A549 (cell line): ENCODE measurements at regions not wholly inside any gene's neighbourhood (a gene's known extent, or its start where the extent isn't known, plus 50 kb on each side); places are given as distances from the start of the nearest gene placed in this dataset.

ENCODE experiments used
- BHLHE40 ChIP-seq: IDR thresholded peaks from 2 replicates; pipeline ENCODE4 v1.6.1; 2012; ENCODE audit warnings: low read depth, low read length, inconsistent platforms
- CHD2 ChIP-seq: fragments of 150-350 bp; IDR thresholded peaks from 2 replicates; pipeline ENCODE4 v1.6.1; 2014; ENCODE audit warnings: low read length; ENCODE audit not compliant: partially characterized antibody
- EP300 ChIP-seq, 2 experiments: fragments of >200 bp; sonication (Bioruptor Twin); formaldehyde crosslinking; IDR thresholded peaks; 2 replicates in 1 of 2; 3 replicates in 1 of 2; pipeline ENCODE4 v1.6.1; 2016 to 2017
- ESRRA ChIP-seq: fragments of 150-350 bp; IDR thresholded peaks from 2 replicates; pipeline ENCODE4 v1.6.1; 2014; ENCODE audit warnings: mild to moderate bottlenecking, low read length, borderline replicate concordance
- MAZ ChIP-seq: fragments of 150-350 bp; IDR thresholded peaks from 2 replicates; pipeline ENCODE4 v1.6.1; 2014; ENCODE audit warnings: antibody characterized with exemption, low read depth, low read length, borderline replicate concordance
- MYC ChIP-seq: IDR thresholded peaks from 2 replicates; pipeline ENCODE4 v1.6.1; 2012; ENCODE audit warnings: mild to moderate bottlenecking, inconsistent platforms, low read length, improper control_type of control experiment, borderline replicate concordance
- POLR2A ChIP-seq: IDR thresholded peaks from 2 replicates; pipeline ENCODE4 v1.6.1; 2012; ENCODE audit warnings: mild to moderate bottlenecking, low read length
- POLR2AphosphoS2 ChIP-seq: conservative IDR thresholded peaks from 2 replicates; pipeline ENCODE4 v1.6.1; 2012; ENCODE audit warnings: low read length, improper control_type of control experiment, inconsistent platforms
- RFX5 ChIP-seq: fragments of 450-650 bp; IDR thresholded peaks from 2 replicates; pipeline ENCODE4 v1.7.1; 2014; ENCODE audit warnings: antibody characterized with exemption, mild to moderate bottlenecking, moderate library complexity
- TF ChIP-seq, protein P1 (sequence below): fragments of >200 bp; sonication (Bioruptor Twin); formaldehyde crosslinking; IDR thresholded peaks from 3 replicates; pipeline ENCODE4 v1.5.1; 2016
- TF ChIP-seq, protein P2 (sequence below): fragments of 200-600 bp; sonication (generic); IDR thresholded peaks from 2 replicates; pipeline ENCODE4 v1.6.1; 2016; ENCODE audit warnings: antibody characterized with exemption, mild to moderate bottlenecking, moderate library complexity
- TF ChIP-seq, protein P3 (sequence below): IDR thresholded peaks from 2 replicates; pipeline ENCODE4 v1.6.1; 2012
- TF ChIP-seq, protein P4 (sequence below): IDR thresholded peaks from 2 replicates; pipeline ENCODE4 v1.6.1; 2012
- TF ChIP-seq, protein P5 (sequence below): fragments of 450-650 bp; IDR thresholded peaks from 2 replicates; pipeline ENCODE4 v1.6.1; 2014; ENCODE audit warnings: antibody characterized with exemption

DNA sequence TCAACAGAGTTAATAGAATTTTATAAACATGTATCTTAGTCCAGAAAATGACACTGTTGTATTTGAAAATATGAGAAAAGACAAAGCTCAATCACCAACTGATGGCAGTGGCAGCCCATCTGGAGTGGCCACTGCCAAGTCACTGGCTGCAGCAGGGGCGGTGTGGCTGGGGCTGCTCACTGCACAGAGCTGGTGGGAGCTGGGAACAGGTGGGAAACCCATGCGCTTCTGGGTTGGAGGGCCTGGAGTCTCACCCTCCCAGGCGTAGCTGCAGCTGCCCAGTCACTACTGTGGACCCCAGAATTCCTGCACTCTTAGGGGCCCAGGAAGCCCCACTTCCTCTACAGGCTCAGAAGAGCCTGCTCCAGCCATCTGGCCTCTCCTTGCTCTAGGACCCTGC is 251.8 kb upstream of the NDST4 start:
- TF ChIP-seq, protein P1, sequence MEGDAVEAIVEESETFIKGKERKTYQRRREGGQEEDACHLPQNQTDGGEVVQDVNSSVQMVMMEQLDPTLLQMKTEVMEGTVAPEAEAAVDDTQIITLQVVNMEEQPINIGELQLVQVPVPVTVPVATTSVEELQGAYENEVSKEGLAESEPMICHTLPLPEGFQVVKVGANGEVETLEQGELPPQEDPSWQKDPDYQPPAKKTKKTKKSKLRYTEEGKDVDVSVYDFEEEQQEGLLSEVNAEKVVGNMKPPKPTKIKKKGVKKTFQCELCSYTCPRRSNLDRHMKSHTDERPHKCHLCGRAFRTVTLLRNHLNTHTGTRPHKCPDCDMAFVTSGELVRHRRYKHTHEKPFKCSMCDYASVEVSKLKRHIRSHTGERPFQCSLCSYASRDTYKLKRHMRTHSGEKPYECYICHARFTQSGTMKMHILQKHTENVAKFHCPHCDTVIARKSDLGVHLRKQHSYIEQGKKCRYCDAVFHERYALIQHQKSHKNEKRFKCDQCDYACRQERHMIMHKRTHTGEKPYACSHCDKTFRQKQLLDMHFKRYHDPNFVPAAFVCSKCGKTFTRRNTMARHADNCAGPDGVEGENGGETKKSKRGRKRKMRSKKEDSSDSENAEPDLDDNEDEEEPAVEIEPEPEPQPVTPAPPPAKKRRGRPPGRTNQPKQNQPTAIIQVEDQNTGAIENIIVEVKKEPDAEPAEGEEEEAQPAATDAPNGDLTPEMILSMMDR, result no peak
- TF ChIP-seq BHLHE40 (no peak), EP300 (IDR thresholded peaks at IDR 0.05) (no peak), RFX5 (no peak), MYC (no peak), CHD2 (no peak), POLR2A (no peak), MAZ (no peak), POLR2AphosphoS2 (no peak), ESRRA (no peak)
- TF ChIP-seq, protein P2, sequence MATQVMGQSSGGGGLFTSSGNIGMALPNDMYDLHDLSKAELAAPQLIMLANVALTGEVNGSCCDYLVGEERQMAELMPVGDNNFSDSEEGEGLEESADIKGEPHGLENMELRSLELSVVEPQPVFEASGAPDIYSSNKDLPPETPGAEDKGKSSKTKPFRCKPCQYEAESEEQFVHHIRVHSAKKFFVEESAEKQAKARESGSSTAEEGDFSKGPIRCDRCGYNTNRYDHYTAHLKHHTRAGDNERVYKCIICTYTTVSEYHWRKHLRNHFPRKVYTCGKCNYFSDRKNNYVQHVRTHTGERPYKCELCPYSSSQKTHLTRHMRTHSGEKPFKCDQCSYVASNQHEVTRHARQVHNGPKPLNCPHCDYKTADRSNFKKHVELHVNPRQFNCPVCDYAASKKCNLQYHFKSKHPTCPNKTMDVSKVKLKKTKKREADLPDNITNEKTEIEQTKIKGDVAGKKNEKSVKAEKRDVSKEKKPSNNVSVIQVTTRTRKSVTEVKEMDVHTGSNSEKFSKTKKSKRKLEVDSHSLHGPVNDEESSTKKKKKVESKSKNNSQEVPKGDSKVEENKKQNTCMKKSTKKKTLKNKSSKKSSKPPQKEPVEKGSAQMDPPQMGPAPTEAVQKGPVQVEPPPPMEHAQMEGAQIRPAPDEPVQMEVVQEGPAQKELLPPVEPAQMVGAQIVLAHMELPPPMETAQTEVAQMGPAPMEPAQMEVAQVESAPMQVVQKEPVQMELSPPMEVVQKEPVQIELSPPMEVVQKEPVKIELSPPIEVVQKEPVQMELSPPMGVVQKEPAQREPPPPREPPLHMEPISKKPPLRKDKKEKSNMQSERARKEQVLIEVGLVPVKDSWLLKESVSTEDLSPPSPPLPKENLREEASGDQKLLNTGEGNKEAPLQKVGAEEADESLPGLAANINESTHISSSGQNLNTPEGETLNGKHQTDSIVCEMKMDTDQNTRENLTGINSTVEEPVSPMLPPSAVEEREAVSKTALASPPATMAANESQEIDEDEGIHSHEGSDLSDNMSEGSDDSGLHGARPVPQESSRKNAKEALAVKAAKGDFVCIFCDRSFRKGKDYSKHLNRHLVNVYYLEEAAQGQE, result no peak
- TF ChIP-seq, protein P3, sequence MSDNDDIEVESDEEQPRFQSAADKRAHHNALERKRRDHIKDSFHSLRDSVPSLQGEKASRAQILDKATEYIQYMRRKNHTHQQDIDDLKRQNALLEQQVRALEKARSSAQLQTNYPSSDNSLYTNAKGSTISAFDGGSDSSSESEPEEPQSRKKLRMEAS, result no peak
- TF ChIP-seq, protein P4, sequence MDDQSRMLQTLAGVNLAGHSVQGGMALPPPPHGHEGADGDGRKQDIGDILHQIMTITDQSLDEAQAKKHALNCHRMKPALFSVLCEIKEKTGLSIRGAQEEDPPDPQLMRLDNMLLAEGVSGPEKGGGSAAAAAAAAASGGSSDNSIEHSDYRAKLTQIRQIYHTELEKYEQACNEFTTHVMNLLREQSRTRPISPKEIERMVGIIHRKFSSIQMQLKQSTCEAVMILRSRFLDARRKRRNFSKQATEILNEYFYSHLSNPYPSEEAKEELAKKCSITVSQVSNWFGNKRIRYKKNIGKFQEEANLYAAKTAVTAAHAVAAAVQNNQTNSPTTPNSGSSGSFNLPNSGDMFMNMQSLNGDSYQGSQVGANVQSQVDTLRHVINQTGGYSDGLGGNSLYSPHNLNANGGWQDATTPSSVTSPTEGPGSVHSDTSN, result no peak
- TF ChIP-seq, protein P5, sequence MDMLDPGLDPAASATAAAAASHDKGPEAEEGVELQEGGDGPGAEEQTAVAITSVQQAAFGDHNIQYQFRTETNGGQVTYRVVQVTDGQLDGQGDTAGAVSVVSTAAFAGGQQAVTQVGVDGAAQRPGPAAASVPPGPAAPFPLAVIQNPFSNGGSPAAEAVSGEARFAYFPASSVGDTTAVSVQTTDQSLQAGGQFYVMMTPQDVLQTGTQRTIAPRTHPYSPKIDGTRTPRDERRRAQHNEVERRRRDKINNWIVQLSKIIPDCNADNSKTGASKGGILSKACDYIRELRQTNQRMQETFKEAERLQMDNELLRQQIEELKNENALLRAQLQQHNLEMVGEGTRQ, result no peak
